Choroid plexus epithelial cell (primary cell): ENCODE measurements at regions not wholly inside any gene's neighbourhood (a gene's known extent, or its start where the extent isn't known, plus 50 kb on each side); places are given as distances from the start of the nearest gene placed in this dataset.

Experiments used
- DNase-seq: peaks from one replicate; pipeline ENCODE4 v3.0.0-alpha.2; 2010; ENCODE audit warnings: low read depth
- H3K4me3 ChIP-seq: 2 replicates; pipeline ENCODE4 v1.5.1; 2011; ENCODE audit warnings: low read depth, mild to moderate bottlenecking, control low read depth, low read length, moderate library complexity
- TF ChIP-seq, protein P1 (sequence below): conservative IDR thresholded peaks from 2 replicates; pipeline ENCODE4 v1.5.1; 2011; ENCODE audit warnings: low read depth, mild to moderate bottlenecking, control low read depth, inconsistent platforms, low read length, moderate library complexity

DNA sequence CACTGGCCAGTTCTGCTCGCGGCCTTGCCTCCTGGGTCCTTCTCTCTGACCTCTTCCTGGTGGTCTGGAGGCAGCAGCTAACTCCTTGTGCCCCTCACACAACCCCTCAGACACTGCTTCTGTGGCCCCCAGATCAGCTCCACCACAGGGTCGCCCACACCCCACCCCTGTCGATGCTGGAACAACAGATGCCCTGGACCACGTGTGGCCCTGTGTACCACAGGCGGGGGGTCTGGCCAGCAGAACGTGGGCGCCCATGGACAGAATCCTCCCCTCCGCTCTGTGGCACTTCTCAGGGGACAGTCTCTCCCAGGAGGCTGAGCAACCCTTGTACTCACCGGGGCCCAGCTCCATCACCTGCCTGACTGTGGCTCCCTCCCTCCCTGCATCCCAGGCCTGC, 245.6 kb downstream of the NDUFA10 start:
- no peak for DNase-seq
- TF ChIP-seq, protein P1, sequence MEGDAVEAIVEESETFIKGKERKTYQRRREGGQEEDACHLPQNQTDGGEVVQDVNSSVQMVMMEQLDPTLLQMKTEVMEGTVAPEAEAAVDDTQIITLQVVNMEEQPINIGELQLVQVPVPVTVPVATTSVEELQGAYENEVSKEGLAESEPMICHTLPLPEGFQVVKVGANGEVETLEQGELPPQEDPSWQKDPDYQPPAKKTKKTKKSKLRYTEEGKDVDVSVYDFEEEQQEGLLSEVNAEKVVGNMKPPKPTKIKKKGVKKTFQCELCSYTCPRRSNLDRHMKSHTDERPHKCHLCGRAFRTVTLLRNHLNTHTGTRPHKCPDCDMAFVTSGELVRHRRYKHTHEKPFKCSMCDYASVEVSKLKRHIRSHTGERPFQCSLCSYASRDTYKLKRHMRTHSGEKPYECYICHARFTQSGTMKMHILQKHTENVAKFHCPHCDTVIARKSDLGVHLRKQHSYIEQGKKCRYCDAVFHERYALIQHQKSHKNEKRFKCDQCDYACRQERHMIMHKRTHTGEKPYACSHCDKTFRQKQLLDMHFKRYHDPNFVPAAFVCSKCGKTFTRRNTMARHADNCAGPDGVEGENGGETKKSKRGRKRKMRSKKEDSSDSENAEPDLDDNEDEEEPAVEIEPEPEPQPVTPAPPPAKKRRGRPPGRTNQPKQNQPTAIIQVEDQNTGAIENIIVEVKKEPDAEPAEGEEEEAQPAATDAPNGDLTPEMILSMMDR = no peak
- no peak overlapping the region for H3K4me3 ChIP-seq

DNA sequence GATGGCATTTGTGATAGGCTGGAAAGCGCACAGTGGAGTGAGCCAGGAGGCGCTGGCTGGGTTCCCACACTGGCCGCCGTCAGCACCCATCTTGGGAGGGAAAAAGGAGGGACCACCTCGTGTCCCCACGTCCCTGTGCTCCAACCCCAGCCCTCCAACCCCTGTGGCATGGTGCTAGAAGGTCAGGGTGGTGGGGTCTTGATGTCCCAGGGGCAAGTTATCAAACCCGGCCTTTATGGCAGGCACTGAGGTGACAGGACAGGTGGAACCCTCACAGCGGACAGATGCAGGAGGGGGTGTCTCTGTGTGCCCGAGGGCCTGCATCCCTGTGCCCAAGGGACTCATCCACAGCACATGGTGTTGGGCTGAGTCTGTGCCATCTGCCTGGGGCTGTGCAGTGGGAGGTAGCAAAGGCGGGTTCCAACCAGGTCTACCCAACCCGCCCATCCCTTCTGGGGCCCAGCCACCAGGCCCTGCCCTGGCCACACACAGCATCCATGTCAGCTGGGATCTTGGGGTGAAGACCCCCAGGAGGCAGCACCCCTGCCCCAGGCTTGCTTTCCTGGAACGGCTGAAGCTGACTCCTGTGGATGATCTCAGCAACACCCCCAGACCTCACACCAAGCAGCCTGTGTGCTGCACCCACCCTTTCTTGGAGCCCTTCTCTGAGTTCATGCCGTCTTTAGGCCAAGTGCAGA, 246.1 kb downstream of the NDUFA10 start:
- TF ChIP-seq, protein P1 = no peak
- H3K4me3 ChIP-seq = no peak overlapping the region
- no peak for DNase-seq

DNA sequence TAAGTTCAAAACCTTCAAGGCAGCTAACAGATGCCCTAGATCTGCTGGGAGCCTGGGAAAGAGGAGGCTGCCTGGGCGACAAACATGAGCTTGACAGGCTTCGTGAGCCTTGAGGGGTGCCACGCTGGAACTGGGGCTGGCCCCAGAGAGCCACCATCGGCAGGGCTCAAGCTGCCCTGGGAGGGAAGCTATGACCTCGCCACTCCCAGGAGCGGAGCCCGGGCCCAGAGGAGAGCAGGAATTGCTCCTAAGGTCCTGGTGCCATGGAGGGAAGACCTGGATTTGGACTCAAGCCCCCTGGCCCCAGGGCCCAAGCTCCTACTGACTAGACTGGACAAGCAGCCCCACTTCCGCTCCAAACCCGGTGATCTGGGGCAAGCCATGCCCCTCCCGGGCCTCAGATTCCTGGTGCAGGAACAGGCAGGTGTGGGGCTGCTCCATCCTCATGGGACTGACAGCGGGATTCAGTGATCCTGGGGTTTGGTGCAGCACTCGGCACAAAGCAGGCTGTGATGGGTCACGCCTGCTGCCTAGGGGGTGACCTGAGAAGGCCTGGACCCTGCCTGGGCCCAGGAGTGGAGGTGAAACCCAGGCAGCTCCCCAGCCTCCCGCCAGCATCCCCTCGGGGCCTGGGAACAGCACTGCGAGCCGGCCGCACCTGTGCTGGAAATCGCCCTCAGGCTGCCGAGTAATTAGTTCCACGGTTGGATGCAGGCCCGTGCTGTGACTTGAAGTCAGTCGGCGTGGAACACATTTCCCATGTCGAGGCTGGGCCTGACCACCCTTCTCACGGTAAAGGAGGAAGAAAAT, 246.9 kb downstream of the NDUFA10 start:
- TF ChIP-seq, protein P1 = no peak
- no peak overlapping the region for H3K4me3 ChIP-seq
- DNase-seq = no peak

DNA sequence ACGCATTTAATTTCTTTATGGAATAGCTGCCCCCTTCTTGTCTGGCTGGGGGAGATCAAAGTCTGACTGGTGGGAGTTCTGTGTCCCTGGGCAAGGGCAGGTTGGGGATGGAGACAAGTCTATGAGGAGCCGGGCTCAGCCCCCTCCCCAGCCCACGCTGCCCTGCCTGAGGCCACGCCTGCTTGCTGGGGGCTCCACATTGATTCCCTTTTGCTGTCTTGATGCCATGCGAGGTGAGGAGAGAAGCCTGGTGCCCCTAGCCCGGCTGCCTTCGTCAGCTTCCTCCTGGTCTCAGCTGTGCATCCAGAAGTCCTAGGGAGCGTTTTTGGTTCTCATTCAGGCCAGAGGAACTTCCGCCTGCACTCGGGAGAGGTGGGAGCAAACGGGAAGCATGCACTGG, 247.9 kb downstream of the NDUFA10 start:
- TF ChIP-seq, protein P1 = no peak
- DNase-seq = no peak
- H3K4me3 ChIP-seq = no peak overlapping the region

DNA sequence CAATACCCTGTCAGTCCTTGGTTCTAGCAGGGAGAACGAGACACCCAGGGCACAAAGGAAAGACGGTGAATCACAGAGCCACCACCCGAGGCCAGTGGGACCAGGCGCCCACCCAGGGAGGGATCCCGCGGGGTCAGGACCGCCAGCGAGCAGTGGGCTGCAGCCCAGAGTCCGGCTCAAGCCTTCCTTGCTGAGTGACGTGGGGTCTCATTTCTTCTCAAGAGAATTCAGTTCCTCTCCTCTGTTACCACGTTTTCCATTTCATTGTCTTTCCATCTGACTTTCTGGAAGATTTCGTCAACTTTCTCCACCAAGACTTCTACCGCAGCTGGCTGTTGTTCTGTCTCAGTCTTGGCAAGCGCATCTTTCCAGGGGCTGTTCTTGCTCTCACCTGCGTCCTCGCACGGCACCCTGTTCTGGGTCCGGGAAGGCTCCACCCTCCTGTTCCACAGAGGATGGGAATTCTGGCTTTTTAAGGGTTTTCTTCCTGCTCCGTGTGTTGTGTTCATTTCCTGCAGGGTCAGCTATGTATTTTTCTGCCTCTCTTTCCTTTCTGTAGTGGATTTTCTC, 248.6 kb downstream of the NDUFA10 start:
- no peak for DNase-seq
- TF ChIP-seq, protein P1 = no peak
- H3K4me3 ChIP-seq = no peak overlapping the region

DNA sequence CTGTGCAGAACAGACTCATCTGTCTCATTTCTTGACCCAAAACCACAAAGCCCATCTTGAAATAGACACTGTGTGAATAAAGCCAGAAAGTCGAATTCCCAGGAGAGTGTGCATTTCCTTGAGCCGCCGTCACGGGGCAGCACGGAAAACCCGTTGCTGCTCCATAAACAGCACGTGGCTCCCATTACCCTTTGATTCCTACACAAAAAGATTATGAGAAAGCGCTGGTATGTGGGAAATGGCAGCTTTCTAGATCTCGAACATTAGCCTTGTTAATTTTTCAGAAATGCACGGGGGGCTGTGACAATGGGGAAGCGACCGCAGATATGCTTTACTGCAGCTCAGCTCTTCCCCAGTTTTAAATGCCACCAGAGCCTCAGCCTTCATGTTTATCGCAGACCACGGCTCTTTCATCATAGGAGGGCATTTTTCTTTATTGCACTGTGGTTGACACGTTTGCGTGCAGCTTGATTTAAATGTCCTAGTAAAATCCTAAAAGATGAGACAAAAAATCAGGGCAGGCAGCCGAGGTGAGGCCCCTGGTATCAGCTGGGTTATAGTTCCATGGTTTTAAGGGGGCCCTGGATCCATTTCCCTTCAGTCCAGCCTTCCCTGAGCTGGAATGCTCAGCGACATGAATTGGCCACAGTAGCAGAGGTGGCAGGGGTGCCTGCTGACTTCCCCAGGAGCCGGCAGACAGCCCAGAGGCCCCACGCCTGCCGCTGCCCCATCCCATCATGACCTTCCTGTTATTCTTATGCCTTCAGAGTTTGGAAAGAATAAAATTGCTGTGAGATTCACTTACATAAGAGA, 249.3 kb downstream of the NDUFA10 start:
- TF ChIP-seq, protein P1 = no peak
- no peak overlapping the region for H3K4me3 ChIP-seq
- no peak for DNase-seq
